IgD-negative memory B cell (primary cell): ENCODE measurements at regions not wholly inside any gene's neighbourhood (a gene's known extent, or its start where the extent isn't known, plus 50 kb on each side); places are given as distances from the start of the nearest gene placed in this dataset.
"Not testable (repeated sequence)": the region's sequence is repeated elsewhere in the genome, so short reads cannot be mapped to it uniquely, and the experiment has no call there.

ENCODE experiments used
- H3K27ac Mint-ChIP-seq, 3 donors: one replicate each; pipeline ENCODE4 v1.8.0; 2020 to 2022; ENCODE audit warnings: mild to moderate bottlenecking in 3 of 3, mixed read lengths in 3 of 3, moderate library complexity in 1 of 3
- H3K27me3 Mint-ChIP-seq: one replicate; pipeline ENCODE4 v1.8.0; 2021; ENCODE audit warnings: mixed read lengths
- H3K36me3 Mint-ChIP-seq: one replicate; pipeline ENCODE4 v1.8.0; 2020; ENCODE audit warnings: mild to moderate bottlenecking, mixed read lengths
- H3K4me1 Mint-ChIP-seq, 3 donors: one replicate each; pipeline ENCODE4 v1.8.0; 2020 to 2022; ENCODE audit warnings: mixed read lengths in 3 of 3, mild to moderate bottlenecking in 1 of 3
- H3K4me3 Mint-ChIP-seq, 4 donors: one replicate each; pipeline ENCODE4 v1.8.0; 2020 to 2022; ENCODE audit warnings: mild to moderate bottlenecking in 4 of 4, mixed read lengths in 4 of 4, moderate library complexity in 3 of 4
- H3K9me3 Mint-ChIP-seq, 3 donors: one replicate each; pipeline ENCODE4 v1.8.0; 2020 to 2021; ENCODE audit warnings: mixed read lengths in 3 of 3, mild to moderate bottlenecking in 1 of 3

DNA sequence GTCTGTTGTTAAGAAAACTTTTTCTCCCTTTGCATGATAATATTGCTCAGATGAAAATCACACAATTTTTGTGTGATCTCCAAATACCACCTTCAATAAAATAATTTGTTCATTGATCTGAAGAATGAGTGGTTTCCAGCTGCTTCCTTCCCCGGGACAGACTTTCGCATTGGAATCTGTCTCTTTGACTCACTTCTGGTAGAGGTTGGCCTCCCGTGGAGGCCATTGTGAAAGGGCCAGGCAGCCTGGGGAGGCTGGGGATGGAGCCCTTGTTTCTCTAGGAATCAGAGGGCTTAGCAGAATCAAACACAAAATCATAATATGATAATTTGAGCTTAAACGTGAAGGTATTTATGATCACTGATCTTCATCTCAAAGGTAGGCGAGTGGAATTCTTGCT lies 135.0 kb upstream of the ZNF536 start:
- Mint-ChIP-seq H3K36me3 (peaks cover 2% of the 10 kb centered on the region), H3K27ac (no peak overlapping the region), H3K4me1 (no peaks in the 10 kb centered on the region), H3K27me3 (peaks cover 20% of the 10 kb centered on the region), H3K9me3 (no peaks in the 10 kb centered on the region), H3K4me3 (no peak overlapping the region)

DNA sequence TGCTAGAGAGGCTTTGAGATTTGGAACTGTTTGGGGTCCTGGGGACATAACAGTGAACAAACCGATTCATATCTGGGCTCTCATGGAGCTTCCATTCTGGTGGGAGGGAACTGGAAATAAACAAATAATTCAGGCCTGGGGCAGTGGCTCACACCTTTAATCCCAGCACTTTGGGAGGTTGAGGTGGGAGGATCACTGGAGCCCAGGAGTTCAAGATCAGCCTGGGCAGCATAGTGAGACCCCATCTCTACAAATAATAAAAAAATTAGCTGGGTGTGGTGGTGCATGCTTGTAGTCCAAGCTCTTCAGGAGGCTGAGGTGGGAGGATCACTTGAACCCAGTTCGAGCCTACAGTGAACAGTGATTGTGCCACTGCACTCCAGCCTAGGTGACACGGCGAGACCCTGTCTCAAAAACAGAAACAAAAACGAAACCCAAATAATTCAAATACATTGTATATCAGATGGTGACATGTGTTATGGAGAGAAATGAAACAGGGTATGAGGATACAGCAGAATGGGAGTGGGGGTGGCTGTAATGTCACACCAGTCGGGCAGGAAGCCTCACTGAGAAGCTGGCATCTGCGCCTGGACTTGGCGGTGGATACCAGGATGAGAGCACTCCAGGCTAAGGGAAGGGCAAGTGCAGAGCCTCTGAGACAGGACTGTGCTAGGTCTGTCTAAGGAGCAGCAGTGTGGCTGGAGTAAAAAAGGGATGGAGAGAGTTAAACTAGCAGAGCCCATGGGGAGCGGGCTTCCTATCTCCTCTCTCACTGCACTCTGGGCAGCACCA lies 131.1 kb upstream of the ZNF536 start:
- peaks cover 2% of the 10 kb centered on the region for H3K36me3 Mint-ChIP-seq
- no peak overlapping the region for H3K27ac Mint-ChIP-seq
- H3K4me3 Mint-ChIP-seq = no peak overlapping the region
- H3K4me1 Mint-ChIP-seq = no peaks in the 10 kb centered on the region
- H3K27me3 Mint-ChIP-seq = peaks cover 11% of the 10 kb centered on the region
- peaks cover 0 to 4% (median 0%) of the 10 kb centered on the region in 3 donors for H3K9me3 Mint-ChIP-seq

DNA sequence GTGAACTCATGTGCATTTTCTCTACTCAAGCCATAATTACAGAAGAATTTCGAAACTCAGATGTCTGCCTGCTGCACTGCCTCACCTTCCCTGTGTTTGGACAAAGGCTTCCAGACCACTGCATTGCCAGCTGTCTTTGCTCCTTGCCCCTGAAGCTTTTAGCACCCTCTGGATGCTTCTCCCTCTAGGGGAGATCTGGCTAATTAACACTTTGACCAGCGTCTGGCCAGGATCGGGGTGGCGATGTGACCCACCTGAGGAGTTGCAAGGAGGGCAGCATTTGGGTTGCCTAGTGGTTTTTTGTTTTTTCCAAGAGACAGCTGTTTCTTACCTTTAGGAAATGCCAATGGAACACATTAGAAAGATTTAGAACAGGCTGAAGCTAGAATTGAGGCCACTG lies 127.7 kb upstream of the ZNF536 start:
- no peak overlapping the region for H3K4me3 Mint-ChIP-seq
- H3K4me1 Mint-ChIP-seq = no peaks in the 10 kb centered on the region
- H3K9me3 Mint-ChIP-seq = peaks cover 0 to 4% (median 0%) of the 10 kb centered on the region in 3 donors
- no peak overlapping the region for H3K27ac Mint-ChIP-seq
- H3K27me3 Mint-ChIP-seq = peaks cover 3% of the 10 kb centered on the region
- H3K36me3 Mint-ChIP-seq = no peaks in the 10 kb centered on the region

DNA sequence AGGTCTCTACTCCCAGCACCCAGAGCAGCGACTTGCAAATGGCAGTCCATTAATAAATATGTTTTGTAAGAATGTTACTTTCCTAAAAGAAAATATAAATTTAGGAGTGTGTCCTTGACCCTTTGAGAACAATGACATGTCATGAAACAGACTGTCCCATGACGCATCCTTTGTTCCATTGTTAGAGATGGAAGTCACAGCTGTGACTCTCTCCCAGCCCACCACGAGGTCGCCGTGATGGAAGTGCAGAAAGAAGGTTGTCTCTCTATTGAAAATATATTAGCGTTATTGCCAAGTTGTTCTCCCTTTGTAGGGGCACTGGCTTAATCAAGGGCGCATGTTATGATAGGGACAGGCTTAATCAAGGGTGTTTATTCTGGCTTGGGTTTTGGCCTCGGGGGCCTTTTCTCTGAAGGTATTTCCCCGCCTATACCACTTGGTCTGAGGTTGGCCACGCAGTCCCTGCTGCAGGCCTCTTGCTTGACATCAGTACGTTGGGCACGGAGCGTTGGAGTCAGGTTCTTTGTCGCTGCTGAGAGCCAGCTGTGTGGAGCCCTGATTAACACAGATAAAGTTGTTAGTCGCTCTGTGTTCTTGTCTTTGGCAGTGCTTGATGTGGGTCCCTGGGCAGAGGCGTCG lies 126.7 kb upstream of the ZNF536 start:
- Mint-ChIP-seq H3K9me3 (peaks cover 0 to 6% (median 0%) of the 10 kb centered on the region in 3 donors), H3K27me3 (peaks cover 3% of the 10 kb centered on the region), H3K36me3 (no peaks in the 10 kb centered on the region), H3K4me1 (no peaks in the 10 kb centered on the region), H3K4me3 (no peak overlapping the region), H3K27ac (no peak overlapping the region)

DNA sequence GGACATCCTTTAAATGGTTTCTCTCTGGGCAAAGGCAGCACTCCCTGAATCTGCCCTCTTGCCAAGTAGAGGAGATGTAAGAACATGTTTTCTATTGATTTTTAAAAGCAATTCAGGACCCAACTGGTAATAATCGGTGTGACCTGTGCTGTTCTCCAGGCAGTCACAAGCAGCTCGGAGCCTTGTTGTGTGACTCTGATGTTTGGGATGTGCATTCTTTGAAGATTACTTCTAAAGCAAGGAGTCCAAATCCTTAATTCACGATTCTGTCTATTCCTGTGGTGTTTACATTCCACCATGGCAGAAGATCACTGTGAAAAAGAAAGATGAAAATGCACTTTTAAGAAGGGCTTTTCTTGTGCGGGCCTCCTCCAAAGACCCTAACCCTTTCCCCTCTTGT lies 122.3 kb upstream of the ZNF536 start:
- H3K4me3 Mint-ChIP-seq = no peak overlapping the region
- peaks cover 8% of the 10 kb centered on the region for H3K27me3 Mint-ChIP-seq

DNA sequence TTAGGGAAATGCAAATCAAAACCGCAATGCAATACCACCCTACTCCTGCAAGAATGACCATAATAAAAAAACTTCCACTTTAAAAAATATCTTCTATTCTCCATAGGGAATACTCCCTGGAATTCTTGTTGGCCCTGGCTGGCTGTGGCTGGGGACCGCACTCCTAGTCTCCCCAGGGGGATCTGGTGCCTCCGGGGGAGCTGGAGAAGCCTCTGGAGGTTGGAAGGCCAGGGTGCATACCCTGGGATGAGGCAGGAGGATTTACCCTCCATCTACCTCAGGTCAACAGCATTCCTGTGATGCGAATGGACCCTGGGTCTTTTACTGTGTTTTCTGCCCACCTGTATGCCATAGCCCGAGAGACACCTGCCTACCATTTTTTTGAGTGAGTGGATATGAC lies 120.0 kb upstream of the ZNF536 start:
- H3K27ac Mint-ChIP-seq = no peak overlapping the region
- H3K27me3 Mint-ChIP-seq = peaks cover 5% of the 10 kb centered on the region
- no peak overlapping the region for H3K4me3 Mint-ChIP-seq
- H3K4me1 Mint-ChIP-seq = no peaks in the 10 kb centered on the region
- peaks cover 4 to 8% (median 5%) of the 10 kb centered on the region in 3 donors for H3K9me3 Mint-ChIP-seq
- no peaks in the 10 kb centered on the region for H3K36me3 Mint-ChIP-seq

More for the DNA sequence above, 122.3 kb upstream of the ZNF536 start:
- Mint-ChIP-seq H3K27ac (no peak overlapping the region), H3K4me1 (no peaks in the 10 kb centered on the region), H3K36me3 (no peaks in the 10 kb centered on the region), H3K9me3 (peaks cover 4 to 5% (median 5%) of the 10 kb centered on the region in 3 donors)

DNA sequence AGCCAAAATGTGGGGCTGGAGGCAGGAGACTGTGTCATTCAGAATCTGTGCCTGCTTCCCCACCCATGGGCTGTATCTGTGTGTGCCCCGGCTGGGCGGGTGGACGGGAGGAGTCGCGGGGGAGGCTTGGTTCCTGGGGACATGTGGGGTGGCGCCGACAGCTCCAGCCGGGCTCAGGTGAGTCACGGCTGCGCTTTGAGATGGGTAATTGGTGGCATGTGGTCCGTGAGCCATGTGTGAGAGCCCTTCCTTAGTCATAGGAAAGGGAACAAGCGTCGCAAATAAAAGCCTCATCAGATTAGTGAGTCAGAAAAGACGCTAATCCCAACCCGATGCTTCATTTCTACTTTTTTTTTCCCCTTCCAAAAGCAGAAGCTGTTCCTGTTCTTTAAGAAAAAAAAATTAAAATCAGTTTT lies 118.6 kb upstream of the ZNF536 start:
- Mint-ChIP-seq H3K9me3 (peaks cover 4 to 8% (median 5%) of the 10 kb centered on the region in 3 donors), H3K27ac (no peak overlapping the region), H3K4me1 (no peaks in the 10 kb centered on the region), H3K4me3 (no peak overlapping the region), H3K27me3 (peaks cover 5% of the 10 kb centered on the region), H3K36me3 (no peaks in the 10 kb centered on the region)

DNA sequence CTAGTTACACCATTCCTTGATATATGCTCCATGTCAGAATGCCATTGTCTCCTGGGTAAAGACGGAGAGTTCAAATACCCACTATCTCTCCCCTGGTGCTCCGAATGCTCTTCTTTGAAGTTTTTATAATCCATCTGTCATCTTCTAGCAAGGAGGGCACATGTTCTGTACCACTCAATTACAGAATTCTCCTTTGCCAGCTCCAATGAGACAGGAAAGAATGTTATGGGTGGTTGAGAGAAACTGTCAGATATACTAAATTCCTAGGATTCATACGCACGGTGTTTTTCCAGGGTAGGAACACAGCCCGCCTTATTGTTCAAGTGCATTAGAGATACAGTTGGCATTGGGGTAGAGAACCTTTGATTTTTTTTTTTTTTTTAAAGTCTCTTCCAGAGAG lies 118.0 kb upstream of the ZNF536 start:
- Mint-ChIP-seq H3K36me3 (no peaks in the 10 kb centered on the region), H3K27ac (no peak overlapping the region), H3K4me3 (no peak overlapping the region), H3K27me3 (peaks cover 5% of the 10 kb centered on the region), H3K9me3 (peaks cover 4 to 8% (median 5%) of the 10 kb centered on the region in 3 donors), H3K4me1 (no peaks in the 10 kb centered on the region)

DNA sequence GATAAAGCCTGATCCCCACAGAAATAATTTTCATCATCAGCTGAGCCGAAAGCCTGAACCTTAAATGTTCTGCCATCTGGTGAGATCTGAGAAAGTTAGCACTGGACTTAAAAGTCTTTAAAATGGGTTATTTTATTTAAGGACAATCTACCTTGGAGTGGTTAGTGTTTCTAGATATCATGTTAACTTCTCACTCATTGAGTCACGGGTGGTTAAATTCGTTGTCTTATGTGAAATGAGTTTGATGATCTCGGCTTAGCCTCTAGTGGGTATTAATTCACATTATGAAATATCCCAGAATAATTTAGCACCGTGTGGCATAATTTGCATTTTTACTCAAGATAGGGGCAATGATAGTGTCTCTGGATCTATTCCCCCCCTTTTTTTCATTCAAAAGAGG lies 117.4 kb upstream of the ZNF536 start:
- H3K27me3 Mint-ChIP-seq = peaks cover 5% of the 10 kb centered on the region
- H3K4me3 Mint-ChIP-seq = no peak overlapping the region
- no peaks in the 10 kb centered on the region for H3K36me3 Mint-ChIP-seq
- no peak overlapping the region for H3K27ac Mint-ChIP-seq
- H3K4me1 Mint-ChIP-seq = no peaks in the 10 kb centered on the region
- H3K9me3 Mint-ChIP-seq = peaks cover 4 to 8% (median 5%) of the 10 kb centered on the region in 3 donors

DNA sequence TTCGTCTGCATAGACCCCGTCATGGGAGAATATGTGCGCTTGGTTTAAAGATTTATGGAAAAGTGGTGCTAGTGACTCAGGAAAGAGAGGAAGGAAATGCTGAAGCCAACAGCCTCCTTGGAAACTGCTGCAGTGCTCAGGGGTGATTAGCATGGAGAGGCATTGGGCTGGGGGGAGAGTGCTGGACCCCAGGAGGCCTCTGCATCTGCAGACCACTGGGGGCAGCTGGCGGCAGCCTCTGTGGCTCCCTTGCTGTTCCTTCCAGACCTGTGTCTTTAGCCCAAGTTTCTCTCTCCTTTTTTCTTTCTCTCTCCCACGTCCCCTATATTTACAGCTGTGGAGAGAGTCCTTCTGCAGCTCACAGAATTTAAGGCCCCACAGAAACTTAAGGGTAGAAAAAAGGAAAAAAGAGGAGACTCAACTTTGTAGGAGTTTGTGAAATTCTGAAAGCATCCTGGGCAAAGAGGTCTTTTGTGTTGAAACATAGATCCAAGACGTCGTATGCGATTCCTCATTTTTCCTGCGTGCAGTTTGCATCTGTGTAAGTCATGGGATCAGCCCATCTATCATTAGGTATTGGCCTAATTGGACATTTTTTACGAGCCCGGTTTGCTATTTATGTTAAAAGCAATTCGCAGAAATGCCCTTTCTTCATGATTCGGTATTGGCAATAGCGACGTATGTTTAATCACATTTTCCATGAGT lies 116.2 kb upstream of the ZNF536 start:
- Mint-ChIP-seq H3K36me3 (no peaks in the 10 kb centered on the region), H3K4me3 (no peak overlapping the region), H3K9me3 (peaks cover 4 to 6% (median 5%) of the 10 kb centered on the region in 3 donors), H3K4me1 (no peaks in the 10 kb centered on the region), H3K27me3 (peaks cover 8% of the 10 kb centered on the region), H3K27ac (no peak overlapping the region)

DNA sequence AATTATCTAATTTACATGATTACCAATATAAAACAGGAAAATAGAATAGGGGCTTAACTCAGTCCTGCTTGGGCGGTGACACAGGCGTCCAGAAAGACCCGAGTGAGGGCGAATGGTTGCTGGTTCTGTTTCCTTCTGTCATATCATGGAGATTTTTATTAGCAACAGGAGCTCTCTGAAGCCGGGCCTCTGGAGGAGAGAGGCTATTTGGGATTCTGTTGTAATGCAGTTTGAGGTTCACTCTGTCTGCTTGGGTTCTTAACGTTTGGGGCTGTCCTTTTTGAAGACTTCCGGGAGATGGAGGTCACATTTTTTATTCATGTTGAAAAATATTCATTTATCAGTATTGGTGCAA lies 115.7 kb upstream of the ZNF536 start:
- Mint-ChIP-seq H3K27ac (no peak overlapping the region), H3K4me1 (no peaks in the 10 kb centered on the region), H3K27me3 (peaks cover 8% of the 10 kb centered on the region), H3K4me3 (no peak overlapping the region), H3K36me3 (no peaks in the 10 kb centered on the region), H3K9me3 (peaks cover 3 to 6% (median 4%) of the 10 kb centered on the region in 3 donors)

DNA sequence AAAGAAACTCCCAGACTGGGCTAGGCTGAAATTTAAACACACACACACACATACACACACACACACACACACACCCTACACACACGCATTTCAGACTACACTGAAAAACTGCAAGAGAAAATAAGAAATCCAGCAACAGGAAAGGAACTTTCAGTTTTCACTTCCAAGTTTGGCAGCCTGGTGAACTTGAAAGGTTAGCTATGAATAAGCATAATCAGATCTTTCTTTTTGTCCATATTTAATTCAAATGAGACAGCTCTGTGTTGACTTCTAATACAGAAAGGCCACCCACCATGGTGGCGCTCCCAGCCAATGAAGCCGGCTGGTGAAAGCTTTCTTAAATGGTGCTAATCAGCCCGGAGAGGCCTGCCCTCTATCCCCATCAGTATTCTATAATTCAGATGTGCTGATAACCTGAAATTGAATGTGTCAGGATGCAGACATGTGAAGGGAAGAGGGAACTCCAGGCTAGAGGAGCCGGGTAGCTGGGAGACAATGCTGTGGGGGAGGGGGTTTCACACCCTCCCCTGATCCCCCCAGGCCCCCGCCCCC lies 108.3 kb upstream of the ZNF536 start:
- Mint-ChIP-seq H3K4me3 (no peak overlapping the region), H3K27ac (no peak overlapping the region), H3K27me3 (peaks cover 2% of the 10 kb centered on the region), H3K36me3 (no peaks in the 10 kb centered on the region), H3K4me1 (no peaks in the 10 kb centered on the region), H3K9me3 (peaks cover 0 to 5% (median 2%) of the 10 kb centered on the region in 3 donors)

DNA sequence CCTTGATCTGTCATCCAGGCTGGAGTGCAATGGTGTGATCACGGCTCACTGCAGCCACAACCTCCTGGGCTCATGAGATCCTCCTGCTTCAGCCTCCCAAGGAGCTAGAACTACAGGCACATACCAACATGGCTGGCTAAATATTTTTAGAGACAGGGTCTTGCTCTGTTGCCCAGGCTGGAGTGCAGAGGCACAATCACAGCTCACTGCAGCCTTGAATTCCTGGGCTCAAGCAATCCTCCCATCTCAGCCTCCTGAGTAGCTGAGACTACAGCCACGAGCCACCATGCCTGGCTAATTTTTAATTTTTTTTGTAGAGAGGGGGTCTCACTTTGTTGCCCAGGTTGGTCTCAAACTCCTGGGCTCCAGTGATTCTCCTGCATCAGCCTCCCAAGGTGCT lies 106.3 kb upstream of the ZNF536 start:
- H3K36me3 Mint-ChIP-seq, H3K9me3 Mint-ChIP-seq, H3K27me3 Mint-ChIP-seq, H3K4me3 Mint-ChIP-seq, H3K27ac Mint-ChIP-seq, H3K4me1 Mint-ChIP-seq: not testable (repeated sequence)

DNA sequence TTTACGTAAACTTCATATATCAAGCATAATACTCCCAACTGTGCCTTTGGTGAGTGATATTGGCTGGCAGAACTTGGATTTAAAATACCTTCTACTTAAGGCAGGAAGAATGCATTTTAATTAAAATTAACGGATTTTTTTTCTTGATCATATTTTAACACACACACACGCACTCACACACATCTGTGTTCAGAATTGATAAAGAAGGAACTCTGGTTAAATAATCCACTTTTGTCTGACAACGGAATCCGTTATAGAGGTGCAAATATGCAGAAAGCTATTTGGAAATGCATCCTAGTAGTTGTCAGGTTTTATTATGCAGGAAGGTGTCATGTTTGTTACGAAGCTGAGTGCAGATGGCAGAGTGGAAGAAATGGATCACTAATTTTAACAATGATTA lies 105.5 kb upstream of the ZNF536 start:
- Mint-ChIP-seq H3K36me3 (no peaks in the 10 kb centered on the region), H3K4me1 (no peaks in the 10 kb centered on the region), H3K27me3 (peaks cover 3% of the 10 kb centered on the region), H3K4me3 (no peak overlapping the region), H3K27ac (no peak overlapping the region), H3K9me3 (peaks cover 0 to 8% (median 5%) of the 10 kb centered on the region in 3 donors)

DNA sequence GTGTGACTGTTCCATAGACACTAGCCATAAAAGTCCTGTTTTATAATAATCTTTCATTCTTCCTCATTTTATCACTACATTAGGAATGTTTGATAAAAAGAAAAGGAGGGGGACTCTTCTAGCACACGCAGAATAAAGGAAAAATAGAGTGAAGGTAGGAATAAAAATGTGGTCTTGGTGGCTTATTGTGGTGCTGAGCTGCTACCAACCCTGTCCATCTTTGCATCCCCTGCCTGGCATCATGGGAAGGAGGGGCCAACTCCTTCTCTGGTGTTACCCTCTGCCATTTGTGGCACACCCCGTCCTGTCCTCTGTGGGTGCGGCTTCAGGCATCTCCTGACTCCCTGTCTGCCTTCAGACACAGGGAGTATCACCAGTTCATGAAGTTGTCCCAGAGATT lies 104.9 kb upstream of the ZNF536 start:
- no peaks in the 10 kb centered on the region for H3K4me1 Mint-ChIP-seq
- H3K9me3 Mint-ChIP-seq = peaks cover 0 to 10% (median 5%) of the 10 kb centered on the region in 3 donors
- H3K36me3 Mint-ChIP-seq = no peaks in the 10 kb centered on the region
- no peak overlapping the region for H3K27ac Mint-ChIP-seq
- no peak overlapping the region for H3K4me3 Mint-ChIP-seq
- H3K27me3 Mint-ChIP-seq = peaks cover 3% of the 10 kb centered on the region
